ENCODE measurements at regions not wholly inside any gene's neighbourhood (a gene's known extent, or its start where the extent isn't known, plus 50 kb on each side); places are given as distances from the start of the nearest gene placed in this dataset.

- Histone ChIP-seq H3F3A (ENCODE audit: insufficient read depth, low read length) (no peaks in the 10 kb centered on the region), H3K9me3 (ENCODE audit: low read length) (no peaks in the 10 kb centered on the region), H3K27ac (ENCODE audit: low read depth, low read length, poor library complexity, severe bottlenecking) (no peak overlapping the region), H3K4me2 (ENCODE audit: low read length) (no peak overlapping the region), H4K20me1 (ENCODE audit: insufficient read depth, low read length) (no peaks in the 10 kb centered on the region), H3K9ac (ENCODE audit: low read length) (no peak overlapping the region), H3K4me3 (ENCODE audit: low read depth, low read length, poor library complexity, severe bottlenecking) (no peak overlapping the region), H3K9me2 (ENCODE audit: low read depth, low read length) (no peaks in the 10 kb centered on the region), H2AFZ (ENCODE audit: low read length) (no peak overlapping the region), H3K36me3 (ENCODE audit: insufficient read depth, low read length) (no peaks in the 10 kb centered on the region), H3K4me1 (ENCODE audit: insufficient read depth, low read length, severe bottlenecking) (no peaks in the 10 kb centered on the region), H3K27me3 (ENCODE audit: insufficient read depth, low read length) (no peaks in the 10 kb centered on the region), H3K79me2 (ENCODE audit: insufficient read depth, low read length) (no peaks in the 10 kb centered on the region)
- TF ChIP-seq EZH2 (IDR thresholded peaks at IDR 0.05; ENCODE audit: borderline replicate concordance, low read length) (no peak), CTCF (IDR thresholded peaks at IDR 0.05; ENCODE audit: low read length) (no peak)
Measured at GRCh38 chrX:5086388-5086787, 1142.3 kb downstream of the NLGN4X start.

- Histone ChIP-seq H3F3A (ENCODE audit: insufficient read depth, low read length) (no peaks in the 10 kb centered on the region), H3K9me3 (ENCODE audit: low read length) (no peaks in the 10 kb centered on the region), H3K9ac (ENCODE audit: low read length) (no peak overlapping the region), H3K79me2 (ENCODE audit: insufficient read depth, low read length) (no peaks in the 10 kb centered on the region), H4K20me1 (ENCODE audit: insufficient read depth, low read length) (no peaks in the 10 kb centered on the region), H3K4me3 (ENCODE audit: low read depth, low read length, poor library complexity, severe bottlenecking) (no peak overlapping the region), H3K36me3 (ENCODE audit: insufficient read depth, low read length) (no peaks in the 10 kb centered on the region), H2AFZ (ENCODE audit: low read length) (no peak overlapping the region), H3K27ac (ENCODE audit: low read depth, low read length, poor library complexity, severe bottlenecking) (no peak overlapping the region), H3K9me2 (ENCODE audit: low read depth, low read length) (no peaks in the 10 kb centered on the region), H3K4me1 (ENCODE audit: insufficient read depth, low read length, severe bottlenecking) (no peaks in the 10 kb centered on the region), H3K27me3 (ENCODE audit: insufficient read depth, low read length) (no peaks in the 10 kb centered on the region), H3K4me2 (ENCODE audit: low read length) (no peak overlapping the region)
- TF ChIP-seq EZH2 (IDR thresholded peaks at IDR 0.05; ENCODE audit: borderline replicate concordance, low read length) (no peak), CTCF (IDR thresholded peaks at IDR 0.05; ENCODE audit: low read length) (no peak)
Measured at GRCh38 chrX:5084279-5084678, 1144.4 kb downstream of the NLGN4X start.

- no peak overlapping the region for H3K27ac ChIP-seq (ENCODE audit: low read depth, low read length, poor library complexity, severe bottlenecking)
- no peak overlapping the region for H3K4me3 ChIP-seq (ENCODE audit: low read depth, low read length, poor library complexity, severe bottlenecking)
- H3K36me3 ChIP-seq (ENCODE audit: insufficient read depth, low read length): no peaks in the 10 kb centered on the region
- no peaks in the 10 kb centered on the region for H3F3A ChIP-seq (ENCODE audit: insufficient read depth, low read length)
- no peaks in the 10 kb centered on the region for H4K20me1 ChIP-seq (ENCODE audit: insufficient read depth, low read length)
- H3K27me3 ChIP-seq (ENCODE audit: insufficient read depth, low read length): no peaks in the 10 kb centered on the region
- no peak for TF ChIP-seq CTCF (IDR thresholded peaks at IDR 0.05; ENCODE audit: low read length)
- no peak for TF ChIP-seq EZH2 (IDR thresholded peaks at IDR 0.05; ENCODE audit: borderline replicate concordance, low read length)
- H2AFZ ChIP-seq (ENCODE audit: low read length): no peak overlapping the region
- H3K9me2 ChIP-seq (ENCODE audit: low read depth, low read length): no peaks in the 10 kb centered on the region
- no peaks in the 10 kb centered on the region for H3K4me1 ChIP-seq (ENCODE audit: insufficient read depth, low read length, severe bottlenecking)
- no peak overlapping the region for H3K4me2 ChIP-seq (ENCODE audit: low read length)
- H3K9me3 ChIP-seq (ENCODE audit: low read length): no peaks in the 10 kb centered on the region
- no peaks in the 10 kb centered on the region for H3K79me2 ChIP-seq (ENCODE audit: insufficient read depth, low read length)
- no peak overlapping the region for H3K9ac ChIP-seq (ENCODE audit: low read length)
Measured at GRCh38 chrX:5082705-5083104, 1146.0 kb downstream of the NLGN4X start.

Measured in OCI-LY1 (cell line).